GM12872 (cell line): ENCODE measurements at regions not wholly inside any gene's neighbourhood (a gene's known extent, or its start where the extent isn't known, plus 50 kb on each side); places are given as distances from the start of the nearest gene placed in this dataset.

ENCODE experiments used
- TF ChIP-seq, protein P1 (sequence below): IDR thresholded peaks from 3 replicates; pipeline ENCODE4 v1.5.1; 2011; ENCODE audit warnings: low read depth, mild to moderate bottlenecking, low read length, moderate library complexity; ENCODE audit not compliant: insufficient read depth

- TF ChIP-seq, protein P1, sequence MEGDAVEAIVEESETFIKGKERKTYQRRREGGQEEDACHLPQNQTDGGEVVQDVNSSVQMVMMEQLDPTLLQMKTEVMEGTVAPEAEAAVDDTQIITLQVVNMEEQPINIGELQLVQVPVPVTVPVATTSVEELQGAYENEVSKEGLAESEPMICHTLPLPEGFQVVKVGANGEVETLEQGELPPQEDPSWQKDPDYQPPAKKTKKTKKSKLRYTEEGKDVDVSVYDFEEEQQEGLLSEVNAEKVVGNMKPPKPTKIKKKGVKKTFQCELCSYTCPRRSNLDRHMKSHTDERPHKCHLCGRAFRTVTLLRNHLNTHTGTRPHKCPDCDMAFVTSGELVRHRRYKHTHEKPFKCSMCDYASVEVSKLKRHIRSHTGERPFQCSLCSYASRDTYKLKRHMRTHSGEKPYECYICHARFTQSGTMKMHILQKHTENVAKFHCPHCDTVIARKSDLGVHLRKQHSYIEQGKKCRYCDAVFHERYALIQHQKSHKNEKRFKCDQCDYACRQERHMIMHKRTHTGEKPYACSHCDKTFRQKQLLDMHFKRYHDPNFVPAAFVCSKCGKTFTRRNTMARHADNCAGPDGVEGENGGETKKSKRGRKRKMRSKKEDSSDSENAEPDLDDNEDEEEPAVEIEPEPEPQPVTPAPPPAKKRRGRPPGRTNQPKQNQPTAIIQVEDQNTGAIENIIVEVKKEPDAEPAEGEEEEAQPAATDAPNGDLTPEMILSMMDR: no peak
Measured at GRCh38 chr4:22090661-22091351, 142.2 kb upstream of the KCNIP4 start.

DNA sequence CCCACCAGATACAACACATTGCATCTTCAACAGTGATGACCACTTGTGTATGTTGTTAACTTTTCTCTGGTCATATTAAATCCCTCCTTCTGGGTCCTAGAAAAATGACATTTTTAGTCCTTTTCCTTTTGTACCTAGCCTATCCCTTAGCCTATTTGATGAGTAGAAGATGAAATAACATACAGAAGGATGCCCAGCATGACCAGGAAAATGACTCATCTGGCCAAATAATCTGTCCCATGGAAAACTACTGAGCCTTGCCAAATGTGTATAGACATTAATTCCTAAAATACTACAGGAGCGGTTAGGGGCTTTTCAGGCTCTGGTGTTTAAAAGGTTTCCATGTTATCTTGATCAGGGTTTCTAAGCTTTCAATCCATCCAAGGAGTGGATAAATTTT lies 129.0 kb upstream of the KCNIP4 start:
- TF ChIP-seq, protein P1: no peak

DNA sequence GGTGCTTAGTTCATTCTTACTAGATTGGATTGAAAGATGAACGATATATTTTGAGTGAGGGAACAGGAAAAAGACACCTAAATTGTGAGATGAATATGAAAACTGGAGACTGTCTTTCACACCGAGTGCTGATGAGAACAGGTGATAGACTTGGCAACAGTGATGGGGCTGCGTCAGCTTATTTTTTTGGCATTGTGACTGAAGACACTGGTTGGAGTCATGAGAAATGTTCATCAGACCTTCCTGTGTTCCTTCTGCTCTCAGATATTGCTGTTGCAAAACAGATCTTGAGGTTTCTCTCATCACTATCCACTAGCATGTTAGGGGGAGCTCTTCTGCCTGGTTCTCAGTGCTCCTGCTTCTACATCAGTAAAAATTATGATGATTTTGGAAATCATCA lies 124.2 kb upstream of the KCNIP4 start:
- TF ChIP-seq, protein P1: no peak

DNA sequence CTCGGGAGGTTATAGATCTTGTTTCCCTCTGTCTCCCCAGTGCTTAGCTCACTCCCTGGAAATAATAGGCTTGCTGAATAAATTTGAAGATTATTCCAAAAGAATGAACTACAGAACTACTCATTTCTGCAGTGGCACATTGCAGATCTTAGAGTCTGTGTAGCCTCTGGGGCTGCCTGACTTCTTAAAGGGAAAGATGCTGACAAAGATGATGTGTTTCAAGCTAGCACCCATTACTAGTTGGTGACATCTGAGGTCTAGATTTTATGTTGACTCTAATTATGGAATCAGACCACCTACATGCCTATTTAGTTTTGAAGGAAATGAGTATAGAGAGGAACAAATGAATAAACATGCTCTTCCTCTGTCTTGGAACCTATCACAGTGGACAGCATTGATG lies 123.7 kb upstream of the KCNIP4 start:
- TF ChIP-seq, protein P1: no peak

GRCh38 chr4:22071749-22072148 lies 123.2 kb upstream of the KCNIP4 start:
- TF ChIP-seq, protein P1: no peak

GRCh38 chr4:22070256-22070655 lies 121.7 kb upstream of the KCNIP4 start:
- TF ChIP-seq, protein P1: no peak

DNA sequence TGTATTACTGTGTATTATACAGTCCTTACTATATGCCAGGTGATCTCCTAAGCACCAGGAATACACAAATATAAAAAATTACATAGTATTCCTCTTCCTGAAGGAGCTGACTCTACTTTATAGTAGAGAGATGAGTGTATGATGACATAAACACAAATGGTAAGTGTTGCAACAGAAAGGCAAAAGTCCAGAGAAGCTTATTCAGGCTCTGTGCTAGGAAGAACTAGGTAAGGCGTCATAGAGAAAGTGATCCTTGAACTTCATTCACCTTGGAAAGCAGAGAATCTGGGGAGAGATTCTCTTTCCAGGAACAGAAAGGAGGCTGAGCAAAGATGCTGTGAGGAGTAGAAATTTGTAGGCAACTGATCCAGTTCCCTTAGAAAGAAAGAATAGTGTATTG lies 115.0 kb upstream of the KCNIP4 start:
- TF ChIP-seq, protein P1: no peak
